ENCODE measurements at regions not wholly inside any gene's neighbourhood (a gene's known extent, or its start where the extent isn't known, plus 50 kb on each side); places are given as distances from the start of the nearest gene placed in this dataset.

GRCh38 chr22:49487950-49488349 lies 339.7 kb downstream of the BRD1 start:
- DNase-seq (ENCODE audit: extremely low read depth, low read depth): no peak

GRCh38 chr22:49486225-49486624 lies 341.4 kb downstream of the BRD1 start:
- no peak for DNase-seq (ENCODE audit: extremely low read depth, low read depth)
- TF ChIP-seq CTCF (IDR thresholded peaks at IDR 0.05; ENCODE audit: low read depth, low read length): no peak

More at GRCh38 chr22:49487950-49488349, 339.7 kb downstream of the BRD1 start:
- TF ChIP-seq CTCF (IDR thresholded peaks at IDR 0.05; ENCODE audit: low read depth, low read length): no peak

- TF ChIP-seq CTCF (IDR thresholded peaks at IDR 0.05; ENCODE audit: low read depth, low read length): no peak
- DNase-seq (ENCODE audit: extremely low read depth, low read depth): no peak
Measured at GRCh38 chr22:49483946-49484345, 343.7 kb downstream of the BRD1 start.

GRCh38 chr22:49483281-49483870 lies 344.3 kb downstream of the BRD1 start:
- no peak for DNase-seq (ENCODE audit: extremely low read depth, low read depth)
- no peak for TF ChIP-seq CTCF (IDR thresholded peaks at IDR 0.05; ENCODE audit: low read depth, low read length)

- no peak for DNase-seq (ENCODE audit: extremely low read depth, low read depth)
- TF ChIP-seq CTCF (IDR thresholded peaks at IDR 0.05; ENCODE audit: low read depth, low read length): no peak
Measured at GRCh38 chr22:49482811-49483210, 344.9 kb downstream of the BRD1 start.

GRCh38 chr22:49481659-49482399 lies 345.8 kb downstream of the BRD1 start:
- no peak for TF ChIP-seq CTCF (IDR thresholded peaks at IDR 0.05; ENCODE audit: low read depth, low read length)
- DNase-seq (ENCODE audit: extremely low read depth, low read depth): no peak

- no peak for DNase-seq (ENCODE audit: extremely low read depth, low read depth)
Measured at GRCh38 chr22:49480896-49481658, 346.6 kb downstream of the BRD1 start.

More at GRCh38 chr22:49480896-49481658, 346.6 kb downstream of the BRD1 start:
- no peak for TF ChIP-seq CTCF (IDR thresholded peaks at IDR 0.05; ENCODE audit: low read depth, low read length)
